ENCODE measurements at regions not wholly inside any gene's neighbourhood (a gene's known extent, or its start where the extent isn't known, plus 50 kb on each side); places are given as distances from the start of the nearest gene placed in this dataset.
A peak's percentile ranks its signal among the peaks of the same experiment; 100 is the strongest.

DNA sequence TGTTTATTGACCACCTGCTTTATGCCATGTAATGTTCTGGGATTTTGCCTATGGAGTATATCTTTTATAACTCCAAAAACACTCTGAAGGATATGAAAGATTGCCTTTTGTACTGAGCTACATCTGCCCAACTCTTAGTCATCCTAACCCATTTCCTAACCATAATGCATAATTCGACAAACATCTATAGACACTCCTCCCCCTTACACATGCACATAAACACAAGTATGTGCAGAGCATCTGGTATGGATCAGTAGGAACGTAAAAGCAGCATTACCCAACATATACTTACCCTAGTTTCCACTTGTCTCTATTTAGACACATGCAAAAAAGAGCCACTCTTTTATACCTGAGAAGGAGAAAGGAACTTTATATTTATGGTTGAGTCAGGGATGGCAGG, 272.8 kb downstream of the FAM76B start:
- DNase-seq (ENCODE audit: low read depth in 1 of 2, low spot score in 1 of 2): peak in 1 of 2 donors; percentile 70

DNA sequence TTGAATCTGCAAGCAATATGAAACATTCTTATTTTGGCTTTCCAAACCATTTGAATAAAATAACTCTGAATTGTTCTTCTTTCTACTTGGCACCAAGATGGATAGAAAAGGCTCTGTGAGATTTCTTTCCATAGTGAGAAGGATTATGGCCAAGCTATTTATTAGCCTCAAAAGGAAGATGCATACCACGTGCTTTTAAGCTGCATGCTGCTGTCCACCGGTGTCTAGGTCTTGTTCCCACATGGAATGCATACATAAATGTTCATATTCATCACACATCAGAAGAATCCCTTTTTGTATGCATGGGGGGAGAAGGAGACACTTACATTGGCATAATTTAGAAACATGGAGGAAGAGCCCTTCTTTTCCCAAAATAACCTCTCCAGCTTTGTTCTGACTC, 273.4 kb downstream of the FAM76B start:
- no peak overlapping the region for H3K27ac ChIP-seq
- DNase-seq (ENCODE audit: low read depth in 1 of 2, low spot score in 1 of 2): no peak
- TF ChIP-seq, protein P1, sequence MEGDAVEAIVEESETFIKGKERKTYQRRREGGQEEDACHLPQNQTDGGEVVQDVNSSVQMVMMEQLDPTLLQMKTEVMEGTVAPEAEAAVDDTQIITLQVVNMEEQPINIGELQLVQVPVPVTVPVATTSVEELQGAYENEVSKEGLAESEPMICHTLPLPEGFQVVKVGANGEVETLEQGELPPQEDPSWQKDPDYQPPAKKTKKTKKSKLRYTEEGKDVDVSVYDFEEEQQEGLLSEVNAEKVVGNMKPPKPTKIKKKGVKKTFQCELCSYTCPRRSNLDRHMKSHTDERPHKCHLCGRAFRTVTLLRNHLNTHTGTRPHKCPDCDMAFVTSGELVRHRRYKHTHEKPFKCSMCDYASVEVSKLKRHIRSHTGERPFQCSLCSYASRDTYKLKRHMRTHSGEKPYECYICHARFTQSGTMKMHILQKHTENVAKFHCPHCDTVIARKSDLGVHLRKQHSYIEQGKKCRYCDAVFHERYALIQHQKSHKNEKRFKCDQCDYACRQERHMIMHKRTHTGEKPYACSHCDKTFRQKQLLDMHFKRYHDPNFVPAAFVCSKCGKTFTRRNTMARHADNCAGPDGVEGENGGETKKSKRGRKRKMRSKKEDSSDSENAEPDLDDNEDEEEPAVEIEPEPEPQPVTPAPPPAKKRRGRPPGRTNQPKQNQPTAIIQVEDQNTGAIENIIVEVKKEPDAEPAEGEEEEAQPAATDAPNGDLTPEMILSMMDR (IDR thresholded peaks at IDR 0.05; ENCODE audit: low read depth, low read length): no peak

More for the DNA sequence above, 272.8 kb downstream of the FAM76B start:
- no peaks in the 10 kb centered on the region for H3K27me3 ChIP-seq
- no peak overlapping the region for H3K4me3 ChIP-seq
- H3K27ac ChIP-seq: no peak overlapping the region
- no peaks in the 10 kb centered on the region for H3K36me3 ChIP-seq
- H3K9me3 ChIP-seq (ENCODE audit: low read depth): no peaks in the 10 kb centered on the region
- TF ChIP-seq, protein P1 (IDR thresholded peaks at IDR 0.05; ENCODE audit: low read depth, low read length): no peak
- peaks cover 2% of the 10 kb centered on the region for H3K4me1 ChIP-seq (ENCODE audit: low read depth)

GRCh38 chr11:95515371-95515770, 274.2 kb downstream of the FAM76B start:
- H3K4me1 ChIP-seq (ENCODE audit: low read depth): peaks cover 2% of the 10 kb centered on the region
- H3K4me3 ChIP-seq: no peak overlapping the region
- no peak for DNase-seq (ENCODE audit: low read depth in 1 of 2, low spot score in 1 of 2)
- H3K27ac ChIP-seq: no peak overlapping the region
- no peaks in the 10 kb centered on the region for H3K27me3 ChIP-seq
- TF ChIP-seq, protein P1 (IDR thresholded peaks at IDR 0.05; ENCODE audit: low read depth, low read length): no peak
- no peaks in the 10 kb centered on the region for H3K9me3 ChIP-seq (ENCODE audit: low read depth)
- H3K36me3 ChIP-seq: no peaks in the 10 kb centered on the region

More for the DNA sequence above, 273.4 kb downstream of the FAM76B start:
- H3K4me1 ChIP-seq (ENCODE audit: low read depth): peaks cover 2% of the 10 kb centered on the region
- H3K36me3 ChIP-seq: no peaks in the 10 kb centered on the region
- no peaks in the 10 kb centered on the region for H3K27me3 ChIP-seq
- no peak overlapping the region for H3K4me3 ChIP-seq
- no peaks in the 10 kb centered on the region for H3K9me3 ChIP-seq (ENCODE audit: low read depth)

- Histone ChIP-seq H3K27ac (no peak overlapping the region), H3K4me1 (ENCODE audit: low read depth) (peaks cover 2% of the 10 kb centered on the region), H3K36me3 (no peaks in the 10 kb centered on the region)
Measured at GRCh38 chr11:95514416-95515110, 275.0 kb downstream of the FAM76B start.

GRCh38 chr11:95512682-95513081, 276.9 kb downstream of the FAM76B start:
- H3K9me3 ChIP-seq (ENCODE audit: low read depth): no peaks in the 10 kb centered on the region
- TF ChIP-seq, protein P1 (IDR thresholded peaks at IDR 0.05; ENCODE audit: low read depth, low read length): no peak
- peaks cover 2% of the 10 kb centered on the region for H3K4me1 ChIP-seq (ENCODE audit: low read depth)
- no peak overlapping the region for H3K4me3 ChIP-seq
- H3K27ac ChIP-seq: no peak overlapping the region
- no peaks in the 10 kb centered on the region for H3K27me3 ChIP-seq
- H3K36me3 ChIP-seq: no peaks in the 10 kb centered on the region
- peak in 1 of 2 donors; percentile 91 for DNase-seq (ENCODE audit: low read depth in 1 of 2, low spot score in 1 of 2)

More at GRCh38 chr11:95514416-95515110, 275.0 kb downstream of the FAM76B start:
- Histone ChIP-seq H3K9me3 (ENCODE audit: low read depth) (no peaks in the 10 kb centered on the region), H3K27me3 (no peaks in the 10 kb centered on the region), H3K4me3 (no peak overlapping the region)
- no peak for DNase-seq (ENCODE audit: low read depth in 1 of 2, low spot score in 1 of 2)
- TF ChIP-seq, protein P1 (IDR thresholded peaks at IDR 0.05; ENCODE audit: low read depth, low read length): no peak
